ENCODE measurements at regions not wholly inside any gene's neighbourhood (a gene's known extent, or its start where the extent isn't known, plus 50 kb on each side); places are given as distances from the start of the nearest gene placed in this dataset.

- peak; percentile 49 to 98 for DNase-seq (ENCODE audit: low read depth in 2 of 2)
- no peaks in the 10 kb centered on the region for H3K9me3 ChIP-seq (ENCODE audit: control insufficient read depth, insufficient read depth, low read depth, low read length)
- no peaks in the 10 kb centered on the region for H4K20me1 ChIP-seq (ENCODE audit: control insufficient read depth, extremely low read depth, insufficient read depth, low read length)
- H3K4me1 ChIP-seq (ENCODE audit: control insufficient read depth, extremely low read depth, insufficient read depth, low read length) = peaks cover 16% of the 10 kb centered on the region
- no peak overlapping the region for H2AFZ ChIP-seq (ENCODE audit: low read length)
- H3K36me3 ChIP-seq (ENCODE audit: control insufficient read depth, insufficient read depth, low read length) = no peaks in the 10 kb centered on the region
- H3K4me3 ChIP-seq (replicated peaks in 1 of 4; ENCODE audit: control extremely low read depth in 1 of 4, insufficient read depth in 1 of 4, low read depth in 3 of 4, low read length in 4 of 4) = no peak overlapping the region
- no peak overlapping the region for H3K9ac ChIP-seq (ENCODE audit: insufficient read depth, low read length)
- no peaks in the 10 kb centered on the region for H3K79me2 ChIP-seq (ENCODE audit: control insufficient read depth, insufficient read depth, low read length)
- H3K4me2 ChIP-seq (ENCODE audit: extremely low read depth, insufficient read depth, low read length) = peak overlapping the region; percentile 4
- TF ChIP-seq CTCF (conservative IDR thresholded peaks at IDR 0.05 in 1 of 2, IDR thresholded peaks at IDR 0.05 in 1 of 2; ENCODE audit: low read depth in 1 of 2, low read length in 2 of 2) (no peak), EZH2 (IDR thresholded peaks at IDR 0.05; ENCODE audit: low read length, missing control alignments) (no peak)
- H3K27ac ChIP-seq (ENCODE audit: insufficient read depth, low read length) = peak overlapping the region; percentile 52
- H3K27me3 ChIP-seq (ENCODE audit: control insufficient read depth, insufficient read depth, low read length) = no peaks in the 10 kb centered on the region
Measured at GRCh38 chr1:115189814-115190539, 100.7 kb upstream of the TSPAN2 start.

- Histone ChIP-seq H3K36me3 (ENCODE audit: control insufficient read depth, insufficient read depth, low read length) (no peaks in the 10 kb centered on the region), H3K9ac (ENCODE audit: insufficient read depth, low read length) (no peak overlapping the region), H3K4me1 (ENCODE audit: control insufficient read depth, extremely low read depth, insufficient read depth, low read length) (peaks cover 20% of the 10 kb centered on the region), H3K9me3 (ENCODE audit: control insufficient read depth, insufficient read depth, low read depth, low read length) (no peaks in the 10 kb centered on the region), H3K4me2 (ENCODE audit: extremely low read depth, insufficient read depth, low read length) (no peak overlapping the region), H3K4me3 (replicated peaks in 1 of 4; ENCODE audit: control extremely low read depth in 1 of 4, insufficient read depth in 1 of 4, low read depth in 3 of 4, low read length in 4 of 4) (no peak overlapping the region), H2AFZ (ENCODE audit: low read length) (no peak overlapping the region), H3K27ac (ENCODE audit: insufficient read depth, low read length) (no peak overlapping the region), H3K27me3 (ENCODE audit: control insufficient read depth, insufficient read depth, low read length) (no peaks in the 10 kb centered on the region), H3K79me2 (ENCODE audit: control insufficient read depth, insufficient read depth, low read length) (no peaks in the 10 kb centered on the region), H4K20me1 (ENCODE audit: control insufficient read depth, extremely low read depth, insufficient read depth, low read length) (no peaks in the 10 kb centered on the region)
- DNase-seq (ENCODE audit: low read depth in 2 of 2) = no peak
- TF ChIP-seq CTCF (conservative IDR thresholded peaks at IDR 0.05 in 1 of 2, IDR thresholded peaks at IDR 0.05 in 1 of 2; ENCODE audit: low read depth in 1 of 2, low read length in 2 of 2) = no peak
Measured at GRCh38 chr1:115188680-115189395, 99.5 kb upstream of the TSPAN2 start.

- no peak for DNase-seq (ENCODE audit: low read depth in 2 of 2)
- Histone ChIP-seq H3K9me3 (ENCODE audit: control insufficient read depth, insufficient read depth, low read depth, low read length) (no peaks in the 10 kb centered on the region), H4K20me1 (ENCODE audit: control insufficient read depth, extremely low read depth, insufficient read depth, low read length) (no peaks in the 10 kb centered on the region), H3K9ac (ENCODE audit: insufficient read depth, low read length) (no peak overlapping the region), H3K4me1 (ENCODE audit: control insufficient read depth, extremely low read depth, insufficient read depth, low read length) (peaks cover 20% of the 10 kb centered on the region), H3K79me2 (ENCODE audit: control insufficient read depth, insufficient read depth, low read length) (no peaks in the 10 kb centered on the region), H3K27me3 (ENCODE audit: control insufficient read depth, insufficient read depth, low read length) (no peaks in the 10 kb centered on the region), H2AFZ (ENCODE audit: low read length) (no peak overlapping the region), H3K27ac (ENCODE audit: insufficient read depth, low read length) (no peak overlapping the region), H3K4me2 (ENCODE audit: extremely low read depth, insufficient read depth, low read length) (no peak overlapping the region), H3K4me3 (replicated peaks in 1 of 4; ENCODE audit: control extremely low read depth in 1 of 4, insufficient read depth in 1 of 4, low read depth in 3 of 4, low read length in 4 of 4) (no peak overlapping the region), H3K36me3 (ENCODE audit: control insufficient read depth, insufficient read depth, low read length) (no peaks in the 10 kb centered on the region)
- TF ChIP-seq EZH2 (IDR thresholded peaks at IDR 0.05; ENCODE audit: low read length, missing control alignments) (no peak), CTCF (conservative IDR thresholded peaks at IDR 0.05 in 1 of 2, IDR thresholded peaks at IDR 0.05 in 1 of 2; ENCODE audit: low read depth in 1 of 2, low read length in 2 of 2) (no peak)
Measured at GRCh38 chr1:115186711-115187265, 97.5 kb upstream of the TSPAN2 start.

Data from fibroblast of lung (primary cell).